ENCODE measurements at regions not wholly inside any gene's neighbourhood (a gene's known extent, or its start where the extent isn't known, plus 50 kb on each side); places are given as distances from the start of the nearest gene placed in this dataset.

DNA sequence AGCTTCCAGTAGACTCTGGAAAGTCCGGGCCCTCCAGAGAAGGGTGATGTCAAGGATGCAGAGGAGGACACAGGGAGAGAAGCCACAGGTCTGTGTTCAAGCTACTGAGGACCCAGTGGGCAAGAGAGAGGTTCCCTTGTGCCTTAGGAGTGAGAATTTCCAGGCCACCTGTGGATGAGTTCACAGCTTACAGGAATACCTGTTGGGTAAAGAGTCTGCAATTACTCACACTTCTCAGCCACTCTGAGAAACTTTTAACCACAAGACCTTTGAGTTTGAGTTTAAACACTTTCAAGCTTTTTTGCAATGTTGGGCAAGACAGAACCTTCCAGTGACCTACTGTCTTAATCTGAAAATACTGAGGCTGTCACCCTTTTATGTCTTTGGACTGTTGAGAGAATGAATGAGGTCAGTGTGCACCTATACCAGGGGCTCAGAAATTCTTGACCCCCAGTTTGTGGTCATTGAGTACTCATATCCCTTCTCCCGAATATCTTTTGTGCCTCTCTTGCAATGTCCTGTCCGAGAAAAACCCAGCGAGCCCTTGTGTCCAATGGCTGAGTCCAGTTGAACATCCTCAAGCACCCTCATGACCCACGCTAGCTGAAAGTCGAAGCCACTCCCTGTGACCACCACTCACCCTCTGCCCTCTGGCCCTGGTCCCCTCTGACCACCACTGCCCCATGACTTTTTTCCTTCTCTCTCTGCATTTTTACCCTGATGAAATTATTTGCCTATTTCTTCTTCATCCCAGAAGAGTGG is 368.5 kb upstream of the ZNF507 start:
- TF ChIP-seq TEAD4 (IDR thresholded peaks at IDR 0.05) (no peak), CREB1 (IDR thresholded peaks at IDR 0.05; ENCODE audit: low read depth) (no peak), TAF1 (IDR thresholded peaks at IDR 0.05; ENCODE audit: low read depth) (no peak), RAD21 (IDR thresholded peaks at IDR 0.05; ENCODE audit: low read depth) (no peak), ZBTB7A (IDR thresholded peaks at IDR 0.05; ENCODE audit: low read depth) (no peak)
- TF ChIP-seq, protein P1, sequence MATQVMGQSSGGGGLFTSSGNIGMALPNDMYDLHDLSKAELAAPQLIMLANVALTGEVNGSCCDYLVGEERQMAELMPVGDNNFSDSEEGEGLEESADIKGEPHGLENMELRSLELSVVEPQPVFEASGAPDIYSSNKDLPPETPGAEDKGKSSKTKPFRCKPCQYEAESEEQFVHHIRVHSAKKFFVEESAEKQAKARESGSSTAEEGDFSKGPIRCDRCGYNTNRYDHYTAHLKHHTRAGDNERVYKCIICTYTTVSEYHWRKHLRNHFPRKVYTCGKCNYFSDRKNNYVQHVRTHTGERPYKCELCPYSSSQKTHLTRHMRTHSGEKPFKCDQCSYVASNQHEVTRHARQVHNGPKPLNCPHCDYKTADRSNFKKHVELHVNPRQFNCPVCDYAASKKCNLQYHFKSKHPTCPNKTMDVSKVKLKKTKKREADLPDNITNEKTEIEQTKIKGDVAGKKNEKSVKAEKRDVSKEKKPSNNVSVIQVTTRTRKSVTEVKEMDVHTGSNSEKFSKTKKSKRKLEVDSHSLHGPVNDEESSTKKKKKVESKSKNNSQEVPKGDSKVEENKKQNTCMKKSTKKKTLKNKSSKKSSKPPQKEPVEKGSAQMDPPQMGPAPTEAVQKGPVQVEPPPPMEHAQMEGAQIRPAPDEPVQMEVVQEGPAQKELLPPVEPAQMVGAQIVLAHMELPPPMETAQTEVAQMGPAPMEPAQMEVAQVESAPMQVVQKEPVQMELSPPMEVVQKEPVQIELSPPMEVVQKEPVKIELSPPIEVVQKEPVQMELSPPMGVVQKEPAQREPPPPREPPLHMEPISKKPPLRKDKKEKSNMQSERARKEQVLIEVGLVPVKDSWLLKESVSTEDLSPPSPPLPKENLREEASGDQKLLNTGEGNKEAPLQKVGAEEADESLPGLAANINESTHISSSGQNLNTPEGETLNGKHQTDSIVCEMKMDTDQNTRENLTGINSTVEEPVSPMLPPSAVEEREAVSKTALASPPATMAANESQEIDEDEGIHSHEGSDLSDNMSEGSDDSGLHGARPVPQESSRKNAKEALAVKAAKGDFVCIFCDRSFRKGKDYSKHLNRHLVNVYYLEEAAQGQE (IDR thresholded peaks at IDR 0.05; ENCODE audit: low read depth) = no peak

DNA sequence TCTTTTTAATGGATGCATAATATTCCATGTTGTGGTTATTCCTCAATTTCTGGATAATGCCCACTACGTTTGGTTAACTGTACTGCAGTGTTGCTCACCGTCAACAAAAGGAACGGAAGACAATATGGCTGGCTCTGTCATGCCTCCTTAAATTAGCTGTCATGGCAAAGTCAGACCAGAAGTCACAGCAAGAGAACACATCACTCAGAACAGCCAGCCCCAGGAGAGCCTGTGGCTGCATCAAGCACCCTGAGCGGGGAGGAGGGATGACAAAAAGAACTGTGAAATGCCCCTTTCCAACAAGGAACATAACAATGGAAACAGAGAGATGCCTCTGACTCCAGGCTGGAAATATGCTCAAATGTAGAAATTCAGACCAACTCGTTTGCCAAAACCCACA is 366.0 kb upstream of the ZNF507 start:
- no peak for TF ChIP-seq ZBTB7A (IDR thresholded peaks at IDR 0.05; ENCODE audit: low read depth)
- TF ChIP-seq TEAD4 (IDR thresholded peaks at IDR 0.05) = no peak
- no peak for TF ChIP-seq CEBPB (IDR thresholded peaks at IDR 0.05)
- TF ChIP-seq, protein P2, sequence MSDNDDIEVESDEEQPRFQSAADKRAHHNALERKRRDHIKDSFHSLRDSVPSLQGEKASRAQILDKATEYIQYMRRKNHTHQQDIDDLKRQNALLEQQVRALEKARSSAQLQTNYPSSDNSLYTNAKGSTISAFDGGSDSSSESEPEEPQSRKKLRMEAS (IDR thresholded peaks at IDR 0.05) = no peak
- no peak for TF ChIP-seq TCF12 (IDR thresholded peaks at IDR 0.05; ENCODE audit: low read depth)
- TF ChIP-seq TAF1 (IDR thresholded peaks at IDR 0.05; ENCODE audit: low read depth) = no peak

DNA sequence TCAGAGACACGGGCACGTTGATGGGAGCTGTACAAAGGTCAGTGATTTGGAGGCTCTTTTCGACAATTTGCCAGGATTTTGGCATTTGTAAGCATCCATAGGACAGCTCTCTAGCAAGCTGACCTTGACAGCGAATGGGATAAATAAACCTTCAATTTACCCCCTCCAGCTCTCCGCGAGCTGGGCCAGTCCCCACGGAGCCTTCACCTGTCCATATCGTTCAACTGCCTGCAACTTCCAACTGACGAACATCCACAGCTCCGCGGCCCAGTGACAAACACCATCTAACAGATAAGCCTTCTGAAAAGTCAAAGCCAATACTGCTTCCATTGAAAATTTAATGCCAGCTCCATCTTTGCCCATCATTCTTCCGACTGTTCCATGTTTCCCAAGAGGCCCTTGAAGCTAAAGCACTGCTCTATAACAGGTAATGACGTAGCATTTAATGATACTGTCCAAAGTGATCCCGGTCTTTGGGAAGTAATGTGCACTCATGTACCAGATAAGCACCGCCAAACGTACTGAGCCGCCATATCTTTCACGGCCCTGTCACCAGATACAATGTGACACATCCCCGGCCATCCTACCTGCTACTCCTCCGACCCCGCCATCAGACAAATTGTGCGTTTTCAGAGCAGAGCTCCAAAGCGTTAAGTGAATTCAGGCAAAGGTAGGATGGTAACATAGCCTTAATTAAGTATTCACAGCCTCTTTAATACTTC is 365.3 kb upstream of the ZNF507 start:
- TF ChIP-seq TAF1 (IDR thresholded peaks at IDR 0.05; ENCODE audit: low read depth) = no peak
- TF ChIP-seq RAD21 (IDR thresholded peaks at IDR 0.05; ENCODE audit: low read depth) = no peak
- TF ChIP-seq EP300 (IDR thresholded peaks at IDR 0.05; ENCODE audit: borderline replicate concordance) = no peak
- TF ChIP-seq CREB1 (IDR thresholded peaks at IDR 0.05; ENCODE audit: low read depth) = no peak
- TF ChIP-seq EGR1 (IDR thresholded peaks at IDR 0.05) = no peak
- TF ChIP-seq CEBPB (IDR thresholded peaks at IDR 0.05) = no peak
- TF ChIP-seq ZBTB7A (IDR thresholded peaks at IDR 0.05; ENCODE audit: low read depth) = no peak
- TF ChIP-seq TEAD4 (IDR thresholded peaks at IDR 0.05) = no peak
- TF ChIP-seq TCF12 (IDR thresholded peaks at IDR 0.05; ENCODE audit: low read depth) = no peak
- TF ChIP-seq, protein P3, sequence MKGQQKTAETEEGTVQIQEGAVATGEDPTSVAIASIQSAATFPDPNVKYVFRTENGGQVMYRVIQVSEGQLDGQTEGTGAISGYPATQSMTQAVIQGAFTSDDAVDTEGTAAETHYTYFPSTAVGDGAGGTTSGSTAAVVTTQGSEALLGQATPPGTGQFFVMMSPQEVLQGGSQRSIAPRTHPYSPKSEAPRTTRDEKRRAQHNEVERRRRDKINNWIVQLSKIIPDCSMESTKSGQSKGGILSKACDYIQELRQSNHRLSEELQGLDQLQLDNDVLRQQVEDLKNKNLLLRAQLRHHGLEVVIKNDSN (IDR thresholded peaks at IDR 0.05) = no peak
- no peak for TF ChIP-seq FOXM1 (IDR thresholded peaks at IDR 0.05; ENCODE audit: borderline replicate concordance, low read depth)
- no peak for TF ChIP-seq NFIC (IDR thresholded peaks at IDR 0.05)
- TF ChIP-seq, protein P1 (IDR thresholded peaks at IDR 0.05; ENCODE audit: low read depth) = no peak
- no peak for TF ChIP-seq YY1 (IDR thresholded peaks at IDR 0.05; ENCODE audit: low read depth)

DNA sequence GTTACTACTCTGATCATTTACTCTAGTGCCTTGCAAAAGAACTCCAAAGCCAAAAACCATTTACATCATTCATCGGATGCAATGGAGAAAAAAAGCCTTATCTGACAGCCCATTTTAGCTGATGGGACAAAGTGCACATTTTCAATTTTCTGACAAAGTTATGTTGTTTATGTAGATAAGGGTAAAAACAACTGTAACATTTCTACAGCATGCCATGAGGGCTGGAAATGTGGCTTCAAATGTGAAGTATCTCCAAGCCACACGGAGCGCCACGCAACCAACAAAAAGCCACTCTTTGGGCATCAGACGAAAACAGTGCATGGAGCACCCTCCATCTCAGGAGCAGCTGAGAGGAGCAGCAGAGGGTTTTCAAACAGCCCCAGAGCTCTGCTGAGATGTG is 364.6 kb upstream of the ZNF507 start:
- TF ChIP-seq NFIC (IDR thresholded peaks at IDR 0.05) (no peak), YY1 (IDR thresholded peaks at IDR 0.05; ENCODE audit: low read depth) (no peak), TEAD4 (IDR thresholded peaks at IDR 0.05) (no peak), ZBTB7A (IDR thresholded peaks at IDR 0.05; ENCODE audit: low read depth) (no peak), FOXM1 (IDR thresholded peaks at IDR 0.05; ENCODE audit: borderline replicate concordance, low read depth) (no peak)
- TF ChIP-seq, protein P1 (IDR thresholded peaks at IDR 0.05; ENCODE audit: low read depth) = no peak

DNA sequence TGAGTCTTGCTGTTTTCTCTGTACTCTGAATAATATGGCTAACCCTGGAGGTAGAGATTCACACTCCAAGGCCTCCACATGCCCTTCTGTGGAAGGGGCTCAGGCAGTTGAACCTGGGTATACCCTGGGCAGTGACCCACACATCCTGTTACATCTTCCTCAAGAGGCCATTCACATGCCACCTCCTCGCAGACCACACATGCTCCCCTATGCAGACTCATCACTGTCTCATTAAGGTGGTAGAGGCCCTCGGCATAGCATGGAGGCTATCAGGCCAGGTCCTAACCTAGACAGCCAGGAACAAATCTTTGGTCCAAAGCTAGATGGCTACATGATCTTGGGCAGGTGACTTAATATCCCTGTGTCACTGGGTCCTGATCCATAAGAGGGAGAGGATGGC is 363.9 kb upstream of the ZNF507 start:
- TF ChIP-seq TEAD4 (IDR thresholded peaks at IDR 0.05) (no peak), FOXM1 (IDR thresholded peaks at IDR 0.05; ENCODE audit: borderline replicate concordance, low read depth) (no peak), YY1 (IDR thresholded peaks at IDR 0.05; ENCODE audit: low read depth) (no peak), ZBTB7A (IDR thresholded peaks at IDR 0.05; ENCODE audit: low read depth) (no peak), EGR1 (IDR thresholded peaks at IDR 0.05) (no peak), CREB1 (IDR thresholded peaks at IDR 0.05; ENCODE audit: low read depth) (no peak), TAF1 (IDR thresholded peaks at IDR 0.05; ENCODE audit: low read depth) (no peak), TCF12 (IDR thresholded peaks at IDR 0.05; ENCODE audit: low read depth) (no peak), EP300 (IDR thresholded peaks at IDR 0.05; ENCODE audit: borderline replicate concordance) (no peak)
- TF ChIP-seq, protein P3 (IDR thresholded peaks at IDR 0.05) = no peak
- TF ChIP-seq, protein P1 (IDR thresholded peaks at IDR 0.05; ENCODE audit: low read depth) = no peak
- TF ChIP-seq, protein P2 (IDR thresholded peaks at IDR 0.05) = no peak

Data from Ishikawa (cell line).